Glutamatergic neuron (in vitro differentiated cells): ENCODE measurements at regions not wholly inside any gene's neighbourhood (a gene's known extent, or its start where the extent isn't known, plus 50 kb on each side); places are given as distances from the start of the nearest gene placed in this dataset.
"Not testable (repeated sequence)": the region's sequence is repeated elsewhere in the genome, so short reads cannot be mapped to it uniquely, and the experiment has no call there.

Source experiments
- DNase-seq: peaks from one replicate; pipeline ENCODE4 v3.0.0; 2022
- H3K27ac Mint-ChIP-seq: one replicate; pipeline ENCODE4 v1.8.0; 2020; ENCODE audit warnings: mild to moderate bottlenecking, mixed read lengths, inconsistent platforms; ENCODE audit not compliant: unreplicated experiment
- H3K27me3 Mint-ChIP-seq: one replicate; pipeline ENCODE4 v1.8.0; 2020; ENCODE audit warnings: mild to moderate bottlenecking, moderate library complexity, mixed read lengths, inconsistent platforms; ENCODE audit not compliant: unreplicated experiment
- H3K36me3 Mint-ChIP-seq: one replicate; pipeline ENCODE4 v1.8.0; 2020; ENCODE audit warnings: mild to moderate bottlenecking, mixed read lengths, inconsistent platforms; ENCODE audit not compliant: unreplicated experiment
- H3K4me1 Mint-ChIP-seq: one replicate; pipeline ENCODE4 v1.8.0; 2020; ENCODE audit warnings: mild to moderate bottlenecking, low read depth, mixed read lengths, inconsistent platforms; ENCODE audit not compliant: unreplicated experiment
- H3K4me3 Mint-ChIP-seq: one replicate; pipeline ENCODE4 v1.8.0; 2020; ENCODE audit warnings: mild to moderate bottlenecking, mixed read lengths, inconsistent platforms; ENCODE audit not compliant: unreplicated experiment
- H3K9me3 Mint-ChIP-seq: one replicate; pipeline ENCODE4 v1.8.0; 2020; ENCODE audit warnings: mild to moderate bottlenecking, moderate library complexity, mixed read lengths, inconsistent platforms; ENCODE audit not compliant: unreplicated experiment
- TF ChIP-seq, protein P1 (sequence below): fragments of 200-600 bp; sonication (generic); IDR thresholded peaks from one replicate; pipeline ENCODE4 v1.5.0; 2021; ENCODE audit not compliant: partially characterized antibody, unreplicated experiment

GRCh38 chr9:99491408-99492158 is 269.5 kb downstream of the SEC61B start:
- H3K9me3 Mint-ChIP-seq, result peaks cover 1% of the 10 kb centered on the region

GRCh38 chr9:99497641-99498040 is 275.6 kb downstream of the SEC61B start:
- TF ChIP-seq, protein P1, sequence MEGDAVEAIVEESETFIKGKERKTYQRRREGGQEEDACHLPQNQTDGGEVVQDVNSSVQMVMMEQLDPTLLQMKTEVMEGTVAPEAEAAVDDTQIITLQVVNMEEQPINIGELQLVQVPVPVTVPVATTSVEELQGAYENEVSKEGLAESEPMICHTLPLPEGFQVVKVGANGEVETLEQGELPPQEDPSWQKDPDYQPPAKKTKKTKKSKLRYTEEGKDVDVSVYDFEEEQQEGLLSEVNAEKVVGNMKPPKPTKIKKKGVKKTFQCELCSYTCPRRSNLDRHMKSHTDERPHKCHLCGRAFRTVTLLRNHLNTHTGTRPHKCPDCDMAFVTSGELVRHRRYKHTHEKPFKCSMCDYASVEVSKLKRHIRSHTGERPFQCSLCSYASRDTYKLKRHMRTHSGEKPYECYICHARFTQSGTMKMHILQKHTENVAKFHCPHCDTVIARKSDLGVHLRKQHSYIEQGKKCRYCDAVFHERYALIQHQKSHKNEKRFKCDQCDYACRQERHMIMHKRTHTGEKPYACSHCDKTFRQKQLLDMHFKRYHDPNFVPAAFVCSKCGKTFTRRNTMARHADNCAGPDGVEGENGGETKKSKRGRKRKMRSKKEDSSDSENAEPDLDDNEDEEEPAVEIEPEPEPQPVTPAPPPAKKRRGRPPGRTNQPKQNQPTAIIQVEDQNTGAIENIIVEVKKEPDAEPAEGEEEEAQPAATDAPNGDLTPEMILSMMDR, result no peak
- H3K27me3 Mint-ChIP-seq, result no peaks in the 10 kb centered on the region
- H3K4me3 Mint-ChIP-seq, result no peak overlapping the region
- no peak overlapping the region for H3K27ac Mint-ChIP-seq
- H3K36me3 Mint-ChIP-seq, result peaks cover 9% of the 10 kb centered on the region
- no peaks in the 10 kb centered on the region for H3K4me1 Mint-ChIP-seq
- no peak for DNase-seq
- H3K9me3 Mint-ChIP-seq, result peaks cover 2% of the 10 kb centered on the region

More at GRCh38 chr9:99491408-99492158, 269.5 kb downstream of the SEC61B start:
- H3K27me3 Mint-ChIP-seq, result no peaks in the 10 kb centered on the region
- TF ChIP-seq, protein P1, result no peak
- H3K4me3 Mint-ChIP-seq, result no peak overlapping the region
- no peaks in the 10 kb centered on the region for H3K36me3 Mint-ChIP-seq
- peaks cover 20% of the 10 kb centered on the region for H3K4me1 Mint-ChIP-seq
- peak overlapping the region; percentile 29 for H3K27ac Mint-ChIP-seq
- no peak for DNase-seq

DNA sequence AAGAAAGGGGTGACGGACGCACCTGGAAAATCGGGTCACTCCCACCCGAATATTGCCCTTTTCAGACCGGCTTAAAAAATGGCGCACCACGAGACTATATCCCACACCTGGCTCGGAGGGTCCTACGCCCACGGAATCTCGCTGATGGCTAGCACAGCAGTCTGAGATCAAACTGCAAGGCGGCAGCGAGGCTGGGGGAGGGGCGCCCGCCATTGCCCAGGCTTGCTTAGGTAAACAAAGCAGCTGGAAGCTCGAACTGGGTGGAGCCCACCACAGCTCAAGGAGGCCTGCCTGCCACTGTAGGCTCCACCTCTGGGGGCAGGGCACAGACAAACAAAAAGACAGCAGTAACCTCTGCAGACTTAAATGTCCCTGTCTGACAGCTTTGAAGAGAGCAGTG is 276.9 kb downstream of the SEC61B start:
- H3K27ac Mint-ChIP-seq, H3K4me1 Mint-ChIP-seq, DNase-seq, H3K27me3 Mint-ChIP-seq, H3K9me3 Mint-ChIP-seq, H3K4me3 Mint-ChIP-seq, H3K36me3 Mint-ChIP-seq: not testable (repeated sequence)

DNA sequence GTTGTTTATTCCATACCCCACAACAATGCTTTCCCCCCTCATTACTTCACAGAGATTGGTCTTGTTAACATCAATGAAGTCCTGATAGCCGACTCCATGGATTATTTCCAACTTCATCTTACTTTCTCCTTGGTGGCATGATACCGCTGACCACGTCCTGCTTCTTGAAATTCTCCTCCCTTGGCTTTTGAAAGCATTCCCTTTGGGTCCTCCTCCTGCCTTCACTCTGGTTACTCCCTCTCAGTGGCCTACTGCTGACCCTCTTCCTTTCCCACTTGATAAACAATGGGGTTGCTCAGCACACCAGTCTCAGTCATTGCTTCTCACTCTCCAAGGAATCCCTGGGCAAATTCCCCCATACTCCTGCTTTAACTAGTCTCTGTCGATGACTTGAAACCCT is 283.9 kb downstream of the SEC61B start:
- Mint-ChIP-seq H3K4me1 (no peaks in the 10 kb centered on the region), H3K9me3 (no peaks in the 10 kb centered on the region), H3K4me3 (no peak overlapping the region), H3K27ac (no peak overlapping the region), H3K36me3 (no peaks in the 10 kb centered on the region), H3K27me3 (no peaks in the 10 kb centered on the region)
- TF ChIP-seq, protein P1, result no peak
- DNase-seq, result no peak

DNA sequence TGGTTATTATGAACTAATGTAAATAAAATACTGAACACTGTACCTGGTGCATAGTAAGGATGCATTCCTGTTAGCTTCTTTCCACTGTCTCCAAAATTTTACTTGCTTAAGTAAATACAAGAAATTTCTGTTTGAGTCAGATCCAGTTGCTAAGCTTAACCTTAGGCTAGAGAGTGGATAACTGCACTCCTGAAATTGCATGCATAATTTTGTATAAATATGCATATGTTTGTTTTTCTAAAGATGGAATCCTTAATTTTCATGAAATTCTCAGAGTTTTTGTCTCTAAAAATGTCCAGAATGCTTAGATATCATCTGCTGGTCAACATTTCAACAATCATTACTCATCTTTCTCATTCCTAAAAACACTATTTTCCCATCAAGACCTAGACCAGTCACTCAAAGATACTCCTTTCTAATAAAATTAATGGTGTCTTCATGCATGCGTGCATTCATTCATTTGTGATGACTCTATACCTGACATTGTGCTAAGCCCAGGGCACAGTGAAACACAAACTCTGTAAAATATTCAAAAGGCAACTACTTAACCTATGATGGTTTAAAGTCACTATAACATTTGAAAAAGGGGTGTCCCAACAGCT is 284.8 kb downstream of the SEC61B start:
- Mint-ChIP-seq H3K27ac (no peak overlapping the region), H3K4me1 (no peaks in the 10 kb centered on the region), H3K9me3 (no peaks in the 10 kb centered on the region), H3K27me3 (no peaks in the 10 kb centered on the region), H3K4me3 (no peak overlapping the region), H3K36me3 (no peaks in the 10 kb centered on the region)
- DNase-seq, result no peak
- TF ChIP-seq, protein P1, result no peak
